ENCODE measurements at regions not wholly inside any gene's neighbourhood (a gene's known extent, or its start where the extent isn't known, plus 50 kb on each side); places are given as distances from the start of the nearest gene placed in this dataset.

DNA sequence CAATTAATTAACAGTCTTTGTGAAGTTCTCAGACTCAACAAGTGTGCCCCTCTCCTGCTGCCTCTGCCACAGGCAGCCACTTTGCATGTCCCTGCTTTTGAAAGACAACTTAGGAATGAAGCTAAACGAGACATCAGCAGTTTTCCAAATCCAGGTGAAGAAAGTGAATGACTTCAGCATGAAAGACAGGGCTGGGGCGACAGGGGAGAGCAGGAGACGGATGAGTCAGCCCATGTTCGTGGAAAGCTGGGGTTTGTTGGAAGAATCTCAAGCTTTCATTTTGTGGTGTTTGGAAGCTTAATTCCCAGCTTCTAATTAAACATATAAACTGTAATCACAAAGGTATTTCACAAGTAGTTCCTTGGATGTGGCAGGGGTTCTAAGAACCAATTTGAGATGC lies 207.8 kb upstream of the MAP3K1 start:
- TF ChIP-seq, protein P1, sequence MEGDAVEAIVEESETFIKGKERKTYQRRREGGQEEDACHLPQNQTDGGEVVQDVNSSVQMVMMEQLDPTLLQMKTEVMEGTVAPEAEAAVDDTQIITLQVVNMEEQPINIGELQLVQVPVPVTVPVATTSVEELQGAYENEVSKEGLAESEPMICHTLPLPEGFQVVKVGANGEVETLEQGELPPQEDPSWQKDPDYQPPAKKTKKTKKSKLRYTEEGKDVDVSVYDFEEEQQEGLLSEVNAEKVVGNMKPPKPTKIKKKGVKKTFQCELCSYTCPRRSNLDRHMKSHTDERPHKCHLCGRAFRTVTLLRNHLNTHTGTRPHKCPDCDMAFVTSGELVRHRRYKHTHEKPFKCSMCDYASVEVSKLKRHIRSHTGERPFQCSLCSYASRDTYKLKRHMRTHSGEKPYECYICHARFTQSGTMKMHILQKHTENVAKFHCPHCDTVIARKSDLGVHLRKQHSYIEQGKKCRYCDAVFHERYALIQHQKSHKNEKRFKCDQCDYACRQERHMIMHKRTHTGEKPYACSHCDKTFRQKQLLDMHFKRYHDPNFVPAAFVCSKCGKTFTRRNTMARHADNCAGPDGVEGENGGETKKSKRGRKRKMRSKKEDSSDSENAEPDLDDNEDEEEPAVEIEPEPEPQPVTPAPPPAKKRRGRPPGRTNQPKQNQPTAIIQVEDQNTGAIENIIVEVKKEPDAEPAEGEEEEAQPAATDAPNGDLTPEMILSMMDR (IDR thresholded peaks at IDR 0.05; ENCODE audit: extremely low read depth, missing control alignments), result no peak
- DNase-seq (ENCODE audit: low spot score), result no peak

DNA sequence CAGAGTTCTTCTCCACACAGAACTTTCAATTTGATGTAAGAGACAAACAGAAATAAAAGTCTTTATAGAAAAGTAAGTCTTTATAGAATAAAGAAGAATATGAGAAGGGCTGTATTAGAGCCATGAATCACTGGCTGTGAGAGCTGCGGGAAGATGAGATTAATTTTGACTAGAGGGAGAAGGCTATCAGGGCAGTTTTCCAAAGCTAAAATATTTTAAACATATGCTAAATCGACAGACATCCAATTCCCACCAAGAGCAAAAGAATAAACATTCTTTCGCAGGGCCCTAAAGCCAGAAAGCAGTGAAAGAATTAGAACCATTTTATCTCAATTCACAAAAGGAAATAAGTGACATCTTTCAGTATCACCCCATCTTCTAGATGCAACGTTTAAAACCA lies 208.3 kb upstream of the MAP3K1 start:
- no peak for DNase-seq (ENCODE audit: low spot score)
- TF ChIP-seq, protein P1 (IDR thresholded peaks at IDR 0.05; ENCODE audit: extremely low read depth, missing control alignments), result no peak

GRCh38 chr5:56606192-56606591 lies 209.2 kb upstream of the MAP3K1 start:
- no peak for DNase-seq (ENCODE audit: low spot score)
- TF ChIP-seq, protein P1 (IDR thresholded peaks at IDR 0.05; ENCODE audit: extremely low read depth, missing control alignments), result no peak

- TF ChIP-seq, protein P1 (IDR thresholded peaks at IDR 0.05; ENCODE audit: extremely low read depth, missing control alignments), result no peak
- DNase-seq (ENCODE audit: low spot score), result no peak
Observed at GRCh38 chr5:56605231-56605630, 210.1 kb upstream of the MAP3K1 start.

- TF ChIP-seq, protein P1 (IDR thresholded peaks at IDR 0.05; ENCODE audit: extremely low read depth, missing control alignments), result no peak
- no peak for DNase-seq (ENCODE audit: low spot score)
Observed at GRCh38 chr5:56601641-56602071, 213.7 kb upstream of the MAP3K1 start.

GRCh38 chr5:56598941-56599340 lies 216.4 kb upstream of the MAP3K1 start:
- TF ChIP-seq, protein P1 (IDR thresholded peaks at IDR 0.05; ENCODE audit: extremely low read depth, missing control alignments), result no peak
- DNase-seq (ENCODE audit: low spot score), result no peak

GRCh38 chr5:56596155-56596554 lies 219.2 kb upstream of the MAP3K1 start:
- TF ChIP-seq, protein P1 (IDR thresholded peaks at IDR 0.05; ENCODE audit: extremely low read depth, missing control alignments), result no peak
- no peak for DNase-seq (ENCODE audit: low spot score)

Data from GM20000 (cell line).